Upper lobe of left lung (tissue), 4 donors: ENCODE measurements at regions not wholly inside any gene's neighbourhood (a gene's known extent, or its start where the extent isn't known, plus 50 kb on each side); places are given as distances from the start of the nearest gene placed in this dataset.

Source experiments
- POLR2A ChIP-seq, 4 donors: fragments of 450-650 bp; IDR thresholded peaks; one replicate each; pipeline ENCODE4 v1.5.1; 2016 to 2017; ENCODE audit warnings: antibody characterized with exemption in 4 of 4, mild to moderate bottlenecking in 2 of 4
- POLR2AphosphoS5 ChIP-seq, 2 donors: sonication (generic); formaldehyde crosslinking; IDR thresholded peaks; one replicate each; pipeline ENCODE4 v1.5.1; 2017; ENCODE audit warnings: antibody characterized with exemption in 2 of 2
- TF ChIP-seq, protein P1 (sequence below), 6 experiments: fragments of 450-650 bp in 4 of 6; fragments of 200-600 bp in 2 of 6; sonication (generic) in 2 of 6; IDR thresholded peaks; one replicate each; pipeline ENCODE4 v1.5.1; 2016 to 2019; ENCODE audit warnings: antibody characterized with exemption in 6 of 6

DNA sequence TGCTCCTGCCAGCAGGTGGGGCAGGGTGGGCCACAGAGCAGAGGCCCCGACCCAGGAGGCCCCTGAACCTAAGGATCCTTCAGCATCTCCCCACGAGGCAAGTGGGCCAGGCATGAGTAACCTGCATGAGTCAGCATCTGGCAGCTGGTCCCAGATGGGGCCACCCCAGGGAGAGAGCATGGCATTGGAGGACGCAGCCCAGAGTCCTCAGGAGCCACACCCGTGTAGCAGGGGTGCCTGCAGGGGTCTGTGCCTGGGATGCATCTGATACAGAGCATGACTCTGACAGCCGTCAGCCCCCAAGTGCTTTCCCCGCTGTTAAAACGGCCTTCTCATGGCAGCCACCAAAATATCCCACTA is 185.6 kb upstream of the SALL3 start:
- TF ChIP-seq, protein P1, sequence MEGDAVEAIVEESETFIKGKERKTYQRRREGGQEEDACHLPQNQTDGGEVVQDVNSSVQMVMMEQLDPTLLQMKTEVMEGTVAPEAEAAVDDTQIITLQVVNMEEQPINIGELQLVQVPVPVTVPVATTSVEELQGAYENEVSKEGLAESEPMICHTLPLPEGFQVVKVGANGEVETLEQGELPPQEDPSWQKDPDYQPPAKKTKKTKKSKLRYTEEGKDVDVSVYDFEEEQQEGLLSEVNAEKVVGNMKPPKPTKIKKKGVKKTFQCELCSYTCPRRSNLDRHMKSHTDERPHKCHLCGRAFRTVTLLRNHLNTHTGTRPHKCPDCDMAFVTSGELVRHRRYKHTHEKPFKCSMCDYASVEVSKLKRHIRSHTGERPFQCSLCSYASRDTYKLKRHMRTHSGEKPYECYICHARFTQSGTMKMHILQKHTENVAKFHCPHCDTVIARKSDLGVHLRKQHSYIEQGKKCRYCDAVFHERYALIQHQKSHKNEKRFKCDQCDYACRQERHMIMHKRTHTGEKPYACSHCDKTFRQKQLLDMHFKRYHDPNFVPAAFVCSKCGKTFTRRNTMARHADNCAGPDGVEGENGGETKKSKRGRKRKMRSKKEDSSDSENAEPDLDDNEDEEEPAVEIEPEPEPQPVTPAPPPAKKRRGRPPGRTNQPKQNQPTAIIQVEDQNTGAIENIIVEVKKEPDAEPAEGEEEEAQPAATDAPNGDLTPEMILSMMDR (IDR thresholded peaks at IDR 0.05) = no peak
- TF ChIP-seq POLR2A (IDR thresholded peaks at IDR 0.05) (no peak), POLR2AphosphoS5 (IDR thresholded peaks at IDR 0.05) (no peak)
